H1 (cell line): ENCODE measurements at regions not wholly inside any gene's neighbourhood (a gene's known extent, or its start where the extent isn't known, plus 50 kb on each side); places are given as distances from the start of the nearest gene placed in this dataset.

ENCODE experiments used
- CTCF ChIA-PET: fragments of 300-600 bp; sonication (Branson Sonifier 250); formaldehyde crosslinking; loops from one replicate; lab custom pipeline; 2021; ENCODE audit not compliant: partially characterized antibody; lab: Charles Lee
- POLR2A ChIA-PET: fragments of 300-600 bp; sonication (Branson Sonifier 250); formaldehyde crosslinking; loops from one replicate; lab custom pipeline; 2021; ENCODE audit warnings: inconsistent platforms; ENCODE audit not compliant: partially characterized antibody; lab: Charles Lee
- DNase-seq, 2 experiments: peaks; one replicate each; pipeline versions ENCODE4 v3.0.0 to v3.0.0-alpha.2; 2010 to 2022; ENCODE audit warnings: low spot score in 2 of 2, low read depth in 1 of 2, mixed read lengths in 1 of 2
- FAIRE-seq: peaks from 2 replicates; lab custom pipeline; 2011; peaks lifted over from hg19 to GRCh38; lab: Jason Lieb, UNC
- H2AFZ ChIP-seq: 2 replicates; pipeline ENCODE4 v1.8.1; 2012; ENCODE audit warnings: low read length, inconsistent platforms
- H2AK5ac ChIP-seq: 2 replicates; pipeline ENCODE4 v1.6.1; 2013; ENCODE audit warnings: low read depth, low read length
- H2BK120ac ChIP-seq: replicated peaks from 2 replicates; pipeline ENCODE3; 2013; ENCODE audit warnings: low read depth, low read length, inconsistent platforms
- H2BK12ac ChIP-seq: 2 replicates; pipeline ENCODE4 v1.6.1; 2013; ENCODE audit warnings: low read depth, low read length
- H2BK15ac ChIP-seq: 2 replicates; pipeline ENCODE4 v1.6.1; 2013; ENCODE audit warnings: low read length
- H2BK20ac ChIP-seq: 2 replicates; pipeline ENCODE4 v1.6.1; 2013; ENCODE audit warnings: low read length
- H2BK5ac ChIP-seq: 2 replicates; pipeline ENCODE4 v1.6.1; 2013; ENCODE audit warnings: low read depth, low read length
- H3K14ac ChIP-seq: 2 replicates; pipeline ENCODE4 v1.6.1; 2013; ENCODE audit warnings: inconsistent platforms; ENCODE audit not compliant: insufficient read length
- H3K18ac ChIP-seq: 2 replicates; pipeline ENCODE4 v1.6.1; 2013; ENCODE audit warnings: low read length; ENCODE audit errors: extremely low read depth
- H3K23ac ChIP-seq: 2 replicates; pipeline ENCODE4 v1.6.1; 2013; ENCODE audit warnings: inconsistent platforms; ENCODE audit not compliant: insufficient read length
- H3K23me2 ChIP-seq: 2 replicates; pipeline ENCODE4 v1.6.1; 2013; ENCODE audit warnings: low read depth, low read length
- H3K27ac ChIP-seq: 2 replicates; pipeline ENCODE4 v1.6.1; 2011; ENCODE audit warnings: low read depth, low read length, inconsistent platforms
- H3K27me3 ChIP-seq, 4 experiments: replicated peaks in 1 of 4; 1 replicate in 1 of 4; 2 replicates in 3 of 4; pipeline versions ENCODE4 v1.6.1 to v1.8.1; 2011 to 2013; ENCODE audit warnings: low read length in 3 of 4, mild to moderate bottlenecking in 3 of 4, inconsistent platforms in 2 of 4, mixed read lengths in 2 of 4, moderate library complexity in 1 of 4; ENCODE audit not compliant: control insufficient read depth in 3 of 4, insufficient read depth in 3 of 4; ENCODE audit errors: extremely low read depth in 1 of 4
- H3K36me3 ChIP-seq, 4 experiments: 2 replicates each; pipeline versions ENCODE4 v1.6.1 to v1.8.1; 2011 to 2013; ENCODE audit warnings: mild to moderate bottlenecking in 4 of 4, low read length in 3 of 4, moderate library complexity in 2 of 4, control low read depth in 1 of 4, inconsistent platforms in 1 of 4; ENCODE audit not compliant: insufficient read depth in 4 of 4, control insufficient read depth in 2 of 4
- H3K4ac ChIP-seq: replicated peaks from 2 replicates; pipeline ENCODE3; 2013; ENCODE audit warnings: low read length, low read depth, mixed read lengths, inconsistent platforms; ENCODE audit not compliant: insufficient read length
- H3K4me1 ChIP-seq, 4 experiments: replicated peaks in 1 of 4; 1 replicate in 1 of 4; 2 replicates in 3 of 4; pipeline versions ENCODE4 v1.6.1 to v1.8.1; 2011 to 2013; ENCODE audit warnings: low read length in 3 of 4, inconsistent platforms in 2 of 4, mixed read lengths in 1 of 4; ENCODE audit not compliant: insufficient read depth in 4 of 4, control insufficient read depth in 3 of 4
- H3K4me2 ChIP-seq, 2 experiments: 2 replicates each; pipeline versions ENCODE4 v1.6.1 to v1.8.1; 2011 to 2013; ENCODE audit warnings: low read depth in 2 of 2, low read length in 2 of 2, control low read depth in 1 of 2, inconsistent platforms in 1 of 2, mild to moderate bottlenecking in 1 of 2; ENCODE audit not compliant: insufficient read depth in 1 of 2
- H3K4me3 ChIP-seq, 4 experiments: fragments of 200-600, 300-600 bp in 1 of 4; sonication (generic), shearing (Covaris generic), sonication (Bioruptor Twin) in 1 of 4; 2 replicates each; pipeline versions ENCODE4 v1.5.1 to v1.8.1; 2011 to 2016; ENCODE audit warnings: low read length in 4 of 4, low read depth in 3 of 4, control low read depth in 2 of 4, inconsistent platforms in 2 of 4, mild to moderate bottlenecking in 2 of 4, mixed read lengths in 1 of 4, moderate library complexity in 1 of 4; ENCODE audit not compliant: insufficient read depth in 2 of 4; ENCODE audit errors: extremely low read depth in 1 of 4
- H3K56ac ChIP-seq: replicated peaks from 2 replicates; pipeline ENCODE3; 2013; ENCODE audit warnings: low read depth, mild to moderate bottlenecking, mixed read lengths, low read length, inconsistent platforms; ENCODE audit not compliant: insufficient read length
- H3K79me1 ChIP-seq: 2 replicates; pipeline ENCODE4 v1.6.1; 2013; ENCODE audit warnings: low read depth, low read length, control low read depth
- H3K79me2 ChIP-seq, 2 experiments: 2 replicates each; pipeline versions ENCODE4 v1.6.1 to v1.8.1; 2012 to 2013; ENCODE audit warnings: low read length in 2 of 2, mild to moderate bottlenecking in 2 of 2, inconsistent platforms in 1 of 2; ENCODE audit not compliant: insufficient read depth in 2 of 2, control insufficient read depth in 1 of 2
- H3K9ac ChIP-seq, 4 experiments: replicated peaks in 1 of 4; 1 replicate in 1 of 4; 2 replicates in 3 of 4; pipeline versions ENCODE4 v1.6.1 to v1.8.1; 2011 to 2013; ENCODE audit warnings: low read depth in 3 of 4, low read length in 3 of 4, control low read depth in 2 of 4, mild to moderate bottlenecking in 2 of 4, moderate library complexity in 2 of 4, inconsistent platforms in 1 of 4; ENCODE audit errors: extremely low read depth in 1 of 4
- H3K9me3 ChIP-seq, 2 experiments: 2 replicates each; pipeline versions ENCODE4 v1.6.1 to v1.8.1; 2012 to 2013; ENCODE audit warnings: mild to moderate bottlenecking in 2 of 2, moderate library complexity in 2 of 2, control low read depth in 1 of 2, inconsistent platforms in 1 of 2, low read depth in 1 of 2, low read length in 1 of 2, mixed read lengths in 1 of 2; ENCODE audit not compliant: insufficient read depth in 2 of 2
- H4K20me1 ChIP-seq, 2 experiments: replicated peaks in 1 of 2; 2 replicates each; pipeline versions ENCODE3 to v1.8.1; 2011 to 2013; ENCODE audit warnings: inconsistent platforms in 2 of 2, low read length in 2 of 2, mild to moderate bottlenecking in 1 of 2; ENCODE audit not compliant: insufficient read depth in 2 of 2, control insufficient read depth in 1 of 2
- H4K5ac ChIP-seq: 2 replicates; pipeline ENCODE4 v1.6.1; 2013; ENCODE audit warnings: low read length, low read depth, mixed read lengths, inconsistent platforms; ENCODE audit not compliant: insufficient read length
- H4K8ac ChIP-seq: 2 replicates; pipeline ENCODE4 v1.8.0; 2013; ENCODE audit warnings: mild to moderate bottlenecking, moderate library complexity, low read length, inconsistent platforms; ENCODE audit not compliant: insufficient read depth; ENCODE audit errors: extremely low read depth
- H4K91ac ChIP-seq: replicated peaks from 2 replicates; pipeline ENCODE3; 2013; ENCODE audit warnings: low read length, mixed read lengths, inconsistent platforms; ENCODE audit not compliant: insufficient read length
- ASH2L ChIP-seq: fragments of 200-600, 300-600 bp; sonication (generic); IDR thresholded peaks from one replicate; pipeline ENCODE4 v1.7.1; 2017; ENCODE audit warnings: low read length
- ATF3 ChIP-seq: IDR thresholded peaks from 2 replicates; pipeline ENCODE4 v1.6.1; 2011; ENCODE audit warnings: low read depth, mild to moderate bottlenecking, low read length; ENCODE audit not compliant: insufficient read depth
- CEBPB ChIP-seq: IDR thresholded peaks from 2 replicates; pipeline ENCODE4 v1.6.1; 2012; ENCODE audit warnings: low read depth, low read length
- KDM1A ChIP-seq: fragments of 200-600, 300-600 bp; sonication (generic); IDR thresholded peaks from 2 replicates; pipeline ENCODE4 v1.7.1; 2016; ENCODE audit warnings: mild to moderate bottlenecking, low read length, borderline replicate concordance
- POLR2AphosphoS5 ChIP-seq: IDR thresholded peaks from 2 replicates; pipeline ENCODE4 v1.6.1; 2011; ENCODE audit warnings: low read depth, low read length
- RAD21 ChIP-seq, 2 experiments: IDR thresholded peaks in 1 of 2; conservative IDR thresholded peaks in 1 of 2; 2 replicates each; pipeline ENCODE4 v1.6.1; 2011; ENCODE audit warnings: low read depth in 2 of 2, low read length in 2 of 2, improper control_type of control experiment in 1 of 2, inconsistent platforms in 1 of 2, mild to moderate bottlenecking in 1 of 2, moderate library complexity in 1 of 2
- RBBP5 ChIP-seq: IDR thresholded peaks from 2 replicates; pipeline ENCODE4 v1.7.1; 2012; ENCODE audit warnings: low read depth, mild to moderate bottlenecking, inconsistent platforms, low read length, moderate library complexity, borderline replicate concordance
- WGBS, 2 experiments: shearing (Covaris generic) in 1 of 2; methylation state at CpG; one replicate each; pipeline versions ENCODE4 v1.1.6 to v1.1.7; 2013 to 2015; ENCODE audit warnings: low lambda C conversion rate in 2 of 2, mixed read lengths in 2 of 2, inconsistent platforms in 1 of 2, low coverage in 1 of 2, missing lambda C conversion rate in 1 of 2; ENCODE audit not compliant: insufficient replicate concordance in 2 of 2, insufficient coverage in 1 of 2, insufficient read length in 1 of 2; ENCODE audit errors: extremely low coverage in 1 of 2, missing lambda C conversion rate in 1 of 2; 5-methylcytosine and 5-hydroxymethylcytosine counted together

- Histone ChIP-seq H3K9me3 (no peaks in the 10 kb centered on the region), H2BK5ac (peak overlapping the region; percentile 89), H3K4me2 (no peak overlapping the region; a peak in 1 of 4 replicates), H4K91ac (peak overlapping the region; percentile 95), H3K18ac (peak overlapping the region; percentile 93), H4K20me1 (no peaks in the 10 kb centered on the region), H4K5ac (peak overlapping the region; percentile 49), H2BK20ac (peak overlapping the region; percentile 57; the same call in 1 of the 2 replicates), H3K79me2 (no peaks in the 10 kb centered on the region), H3K23me2 (no peaks in the 10 kb centered on the region), H3K56ac (no peak overlapping the region), H3K14ac (no peak overlapping the region), H3K4me3 (no peak overlapping the region), H3K36me3 (no peaks in the 10 kb centered on the region), H3K27ac (peak overlapping the region; percentile 55; the same call in 1 of the 2 replicates), H2BK120ac (peak overlapping the region; percentile 18), H3K23ac (no peak overlapping the region), H2AK5ac (no peak overlapping the region), H2AFZ (peak overlapping the region; percentile 37; the same call in 1 of the 2 replicates), H3K9ac (no peak overlapping the region), H3K27me3 (no peaks in the 10 kb centered on the region; a peak in 2 of 7 replicates), H3K4me1 (peaks cover 0 to 19% (median 12%) of the 10 kb centered on the region in 4 experiments; a peak in 6 of 7 replicates), H3K4ac (peak overlapping the region; percentile 82), H2BK15ac (no peak overlapping the region; the same call in 1 of the 2 replicates), H2BK12ac (peak overlapping the region; percentile 94; the same call in 1 of the 2 replicates), H4K8ac (no peak overlapping the region), H3K79me1 (no peaks in the 10 kb centered on the region)
- CTCF ChIA-PET, result interaction anchor here (0.6 to 2.7 kb wide), 8 partner anchors 9 to 136 kb away, joined by 3 to 5 read pairs (median 3); no protein-coding TSS in a partner anchor
- FAIRE-seq (no peak), DNase-seq (peak in 1 of 2 experiments; percentile 53)
- WGBS, 2 experiments, result 78% methylated on average over 13 of the region's 13 CpGs; no CpG with 5 or more reads in 1 of the 2 experiments
- POLR2A ChIA-PET, result interaction anchor here (0.5 to 5.6 kb wide), 6 partner anchors 9 to 114 kb away, joined by 3 to 43 read pairs (median 4); no protein-coding TSS in a partner anchor
- TF ChIP-seq KDM1A (peak; percentile 85; the same call in 1 of the 2 replicates), POLR2AphosphoS5 (no peak), RBBP5 (no peak), ATF3 (no peak), RAD21 (IDR thresholded peaks at IDR 0.05 in 1 of 2, conservative IDR thresholded peaks at IDR 0.05 in 1 of 2; ENCODE audit: low read depth in 2 of 2, low read length in 2 of 2) (no peak), CEBPB (no peak), ASH2L (no peak)
Measured at GRCh38 chr1:234958066-234958705, 170.5 kb downstream of the TOMM20 start.
